HCT116 (cell line): ENCODE measurements at regions not wholly inside any gene's neighbourhood (a gene's known extent, or its start where the extent isn't known, plus 50 kb on each side); places are given as distances from the start of the nearest gene placed in this dataset.

Experiments
- ATAC-seq: fragments of 200-7000 bp; cut with Tn5 transposase; 2 replicates; pipeline ENCODE4 v1.9.1; 2020; ENCODE audit warnings: mild to moderate bottlenecking, moderate library complexity
- BruUV-seq: library from RNA; stranded (reverse); fragments of 400-500 nt; replicated peaks from 2 replicates; lab custom pipeline; 2021; lab: Mats Ljungman, UMichigan
- CTCF ChIA-PET: fragments of 300-600 bp; sonication (Branson Sonifier 250); formaldehyde crosslinking; loops from one replicate; lab custom pipeline; 2021; ENCODE audit warnings: antibody characterized with exemption; lab: Charles Lee
- POLR2A ChIA-PET: fragments of 300-600, 350-600 bp; sonication (Branson Sonifier 250); formaldehyde crosslinking; loops from one replicate; lab custom pipeline; 2021; ENCODE audit warnings: antibody characterized with exemption; lab: Charles Lee
- RAD21 ChIA-PET, 2 experiments: fragments of 300-600 bp; sonication (Branson Sonifier 250); formaldehyde crosslinking; loops; one replicate each; lab custom pipeline; 2023; ENCODE audit warnings: low total read pairs in 2 of 2; ENCODE audit not compliant: uncharacterized antibody in 2 of 2, unreplicated experiment in 2 of 2, low non-redundant PET in 1 of 2; lab: Charles Lee
- DNase-seq: peaks from one replicate; pipeline ENCODE4 v3.0.0-alpha.2; 2010; ENCODE audit warnings: low read depth, low spot score
- H2AFZ ChIP-seq: fragments of 200-600 bp; shearing (Covaris generic), sonication (generic); 2 replicates; pipeline ENCODE4 v1.6.1; 2017; ENCODE audit warnings: low read depth, mixed run types, mixed read lengths, antibody characterized with exemption, low read length; ENCODE audit not compliant: poor library complexity, severe bottlenecking
- H3K27ac ChIP-seq: 2 replicates; pipeline ENCODE4 v1.5.1; 2012; ENCODE audit warnings: low read depth, low read length
- H3K27me3 ChIP-seq: fragments of 200-600 bp; sonication (generic); 2 replicates; pipeline ENCODE4 v1.6.1; 2016; ENCODE audit warnings: mixed run types, low read length, mixed read lengths; ENCODE audit not compliant: insufficient read depth
- H3K36me3 ChIP-seq, 2 experiments: fragments of 200-500 bp in 1 of 2; fragments of 200-600 bp in 1 of 2; sonication (Bioruptor generic) in 1 of 2; sonication (generic) in 1 of 2; 2 replicates each; pipeline versions ENCODE4 v1.5.1 to v1.6.1; 2014 to 2016; ENCODE audit warnings: low read length in 2 of 2, inconsistent platforms in 1 of 2, mixed read lengths in 1 of 2, mixed run types in 1 of 2; ENCODE audit not compliant: insufficient read depth in 2 of 2, control insufficient read depth in 1 of 2
- H3K4me1 ChIP-seq, 2 experiments: fragments of 200-600 bp in 1 of 2; sonication (generic) in 1 of 2; 2 replicates each; pipeline versions ENCODE4 v1.5.1 to v1.6.1; 2012 to 2017; ENCODE audit warnings: low read length in 2 of 2, inconsistent platforms in 1 of 2, mild to moderate bottlenecking in 1 of 2, mixed read lengths in 1 of 2, mixed run types in 1 of 2, moderate library complexity in 1 of 2; ENCODE audit not compliant: insufficient read depth in 2 of 2, control insufficient read depth in 1 of 2
- H3K4me2 ChIP-seq: fragments of 200-600 bp; sonication (generic); 2 replicates; pipeline ENCODE4 v1.6.1; 2017; ENCODE audit warnings: mixed run types, low read length, mixed read lengths
- H3K4me3 ChIP-seq, 2 experiments: fragments of 200-600 bp in 1 of 2; sonication (generic) in 1 of 2; replicated peaks in 1 of 2; 2 replicates each; pipeline ENCODE4 v1.5.1; 2011 to 2016; ENCODE audit warnings: low read length in 2 of 2, control low read depth in 1 of 2, low read depth in 1 of 2, mild to moderate bottlenecking in 1 of 2, mixed read lengths in 1 of 2, mixed run types in 1 of 2
- H3K79me2 ChIP-seq: fragments of 200-600 bp; sonication (generic); 2 replicates; pipeline ENCODE4 v1.6.1; 2017; ENCODE audit warnings: mild to moderate bottlenecking, mixed run types, low read length, moderate library complexity, mixed read lengths; ENCODE audit not compliant: insufficient read depth
- H3K9ac ChIP-seq: fragments of 200-600 bp; sonication (generic); 2 replicates; pipeline ENCODE4 v1.6.1; 2016; ENCODE audit warnings: low read length, mixed read lengths
- H3K9me2 ChIP-seq: fragments of 200-600 bp; sonication (generic), shearing (Covaris generic); 2 replicates; pipeline ENCODE4 v1.6.1; 2017; ENCODE audit warnings: mixed run types, mild to moderate bottlenecking, moderate library complexity; ENCODE audit not compliant: insufficient read depth
- H3K9me3 ChIP-seq, 2 experiments: fragments of 200-500 bp in 1 of 2; fragments of 200-600 bp in 1 of 2; sonication (Bioruptor generic) in 1 of 2; sonication (generic) in 1 of 2; 2 replicates each; pipeline ENCODE4 v1.6.1; 2014 to 2017; ENCODE audit warnings: low read length in 2 of 2, mixed read lengths in 2 of 2, inconsistent platforms in 1 of 2, low read depth in 1 of 2, mild to moderate bottlenecking in 1 of 2, mixed run types in 1 of 2, moderate library complexity in 1 of 2; ENCODE audit not compliant: control insufficient read depth in 1 of 2, insufficient read depth in 1 of 2
- H4K20me1 ChIP-seq: fragments of 200-600 bp; sonication (generic), shearing (Covaris generic); 2 replicates; pipeline ENCODE4 v1.6.1; 2017; ENCODE audit warnings: mixed run types, mild to moderate bottlenecking, moderate library complexity; ENCODE audit not compliant: insufficient read depth
- ELF1 ChIP-seq: IDR thresholded peaks from 2 replicates; pipeline ENCODE4 v1.6.1; 2012; ENCODE audit warnings: low read depth, borderline replicate concordance
- EZH2phosphoT487 ChIP-seq: fragments of 200-600 bp; IDR thresholded peaks from 2 replicates; pipeline ENCODE4 v1.6.1; 2018; ENCODE audit warnings: antibody characterized with exemption, borderline replicate concordance
- FOSL1 ChIP-seq: IDR thresholded peaks from 2 replicates; pipeline ENCODE4 v1.6.1; 2012; ENCODE audit warnings: low read depth
- RAD21 ChIP-seq: IDR thresholded peaks from 2 replicates; pipeline ENCODE4 v1.6.1; 2012; ENCODE audit warnings: low read depth, mild to moderate bottlenecking
- TCF7L2 ChIP-seq: IDR thresholded peaks from 2 replicates; pipeline ENCODE4 v1.7.0; 2011; ENCODE audit warnings: borderline replicate concordance, inconsistent platforms; ENCODE audit not compliant: insufficient read depth, insufficient read length; ENCODE audit errors: extremely low read depth
- ZFX ChIP-seq: fragments of 450-650 bp; IDR thresholded peaks from 2 replicates; pipeline ENCODE4 v1.6.1; 2017
- intact Hi-C: fragments of 100-400 bp; cut with micrococcal nuclease; formaldehyde crosslinking; loops from 2 replicates; pipeline ENCODE4 v1.10.0; 2022
- TF ChIP-seq, protein P1 (sequence below): IDR thresholded peaks from 2 replicates; pipeline ENCODE4 v1.6.1; 2012; ENCODE audit warnings: low read depth
- TF ChIP-seq, protein P2 (sequence below): IDR thresholded peaks from 2 replicates; pipeline ENCODE4 v1.6.1; 2012

DNA sequence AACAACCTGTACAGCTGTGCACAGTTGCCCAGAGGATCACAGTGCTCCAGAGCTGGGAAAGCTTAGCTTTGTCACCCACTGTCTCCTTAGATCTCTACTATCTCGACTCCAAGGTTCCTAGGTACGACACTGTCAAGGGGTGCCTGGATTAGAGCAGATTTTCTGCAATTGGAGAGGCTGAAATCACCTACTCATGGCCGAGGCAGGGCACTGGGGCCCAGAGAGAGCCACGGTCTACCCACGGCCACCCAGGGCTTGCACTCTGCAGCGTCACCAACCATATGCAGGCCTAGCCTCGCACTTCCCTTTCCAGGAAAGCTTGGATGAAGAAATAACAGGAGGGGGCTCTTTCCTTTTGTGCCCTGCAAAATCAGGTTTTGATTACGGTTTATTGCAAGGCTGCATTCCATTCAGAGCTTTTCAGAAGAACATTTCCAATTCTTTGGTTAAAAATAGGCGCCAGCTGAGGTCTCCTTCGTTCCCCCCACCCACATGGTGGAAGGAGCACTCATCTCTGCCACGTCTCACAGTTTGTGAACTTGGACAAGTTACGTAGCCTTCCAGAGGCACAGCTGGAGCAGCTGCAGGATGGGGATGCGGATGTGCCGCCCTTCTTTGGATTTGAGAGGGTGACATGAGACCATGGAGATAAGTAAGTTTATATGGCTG lies 80.0 kb downstream of the IRX5 start:
- Histone ChIP-seq H3K36me3 (no peaks in the 10 kb centered on the region), H3K4me1 (no peaks in the 10 kb centered on the region), H3K4me2 (no peak overlapping the region), H3K27me3 (peaks cover 9% of the 10 kb centered on the region; the same call in 1 of the 2 replicates), H4K20me1 (no peaks in the 10 kb centered on the region), H3K9ac (no peak overlapping the region), H3K79me2 (no peaks in the 10 kb centered on the region), H2AFZ (no peak overlapping the region), H3K9me3 (no peaks in the 10 kb centered on the region), H3K4me3 (no peak overlapping the region), H3K27ac (no peak overlapping the region), H3K9me2 (no peaks in the 10 kb centered on the region)
- ChIA-PET CTCF (no interaction called here), POLR2A (no interaction called here), RAD21 (no interaction called here)
- DNase-seq (no peak), ATAC-seq (no peak)
- BruUV-seq = no TSS peak
- intact Hi-C loops = no loop called here
- TF ChIP-seq RAD21 = no peak
- no peak for TF ChIP-seq TCF7L2
- no peak for TF ChIP-seq EZH2phosphoT487
- no peak for TF ChIP-seq ELF1
- TF ChIP-seq, protein P1, sequence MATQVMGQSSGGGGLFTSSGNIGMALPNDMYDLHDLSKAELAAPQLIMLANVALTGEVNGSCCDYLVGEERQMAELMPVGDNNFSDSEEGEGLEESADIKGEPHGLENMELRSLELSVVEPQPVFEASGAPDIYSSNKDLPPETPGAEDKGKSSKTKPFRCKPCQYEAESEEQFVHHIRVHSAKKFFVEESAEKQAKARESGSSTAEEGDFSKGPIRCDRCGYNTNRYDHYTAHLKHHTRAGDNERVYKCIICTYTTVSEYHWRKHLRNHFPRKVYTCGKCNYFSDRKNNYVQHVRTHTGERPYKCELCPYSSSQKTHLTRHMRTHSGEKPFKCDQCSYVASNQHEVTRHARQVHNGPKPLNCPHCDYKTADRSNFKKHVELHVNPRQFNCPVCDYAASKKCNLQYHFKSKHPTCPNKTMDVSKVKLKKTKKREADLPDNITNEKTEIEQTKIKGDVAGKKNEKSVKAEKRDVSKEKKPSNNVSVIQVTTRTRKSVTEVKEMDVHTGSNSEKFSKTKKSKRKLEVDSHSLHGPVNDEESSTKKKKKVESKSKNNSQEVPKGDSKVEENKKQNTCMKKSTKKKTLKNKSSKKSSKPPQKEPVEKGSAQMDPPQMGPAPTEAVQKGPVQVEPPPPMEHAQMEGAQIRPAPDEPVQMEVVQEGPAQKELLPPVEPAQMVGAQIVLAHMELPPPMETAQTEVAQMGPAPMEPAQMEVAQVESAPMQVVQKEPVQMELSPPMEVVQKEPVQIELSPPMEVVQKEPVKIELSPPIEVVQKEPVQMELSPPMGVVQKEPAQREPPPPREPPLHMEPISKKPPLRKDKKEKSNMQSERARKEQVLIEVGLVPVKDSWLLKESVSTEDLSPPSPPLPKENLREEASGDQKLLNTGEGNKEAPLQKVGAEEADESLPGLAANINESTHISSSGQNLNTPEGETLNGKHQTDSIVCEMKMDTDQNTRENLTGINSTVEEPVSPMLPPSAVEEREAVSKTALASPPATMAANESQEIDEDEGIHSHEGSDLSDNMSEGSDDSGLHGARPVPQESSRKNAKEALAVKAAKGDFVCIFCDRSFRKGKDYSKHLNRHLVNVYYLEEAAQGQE = no peak
- TF ChIP-seq ZFX = no peak
- TF ChIP-seq, protein P2, sequence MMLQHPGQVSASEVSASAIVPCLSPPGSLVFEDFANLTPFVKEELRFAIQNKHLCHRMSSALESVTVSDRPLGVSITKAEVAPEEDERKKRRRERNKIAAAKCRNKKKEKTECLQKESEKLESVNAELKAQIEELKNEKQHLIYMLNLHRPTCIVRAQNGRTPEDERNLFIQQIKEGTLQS = no peak
- no peak for TF ChIP-seq FOSL1
